Activated naive CD4-positive, alpha-beta T cell treated with anti-CD3 and anti-CD28 coated beads, Interleukin-2, amount 50 U/mL, for 24 hours (primary cell): ENCODE measurements at regions not wholly inside any gene's neighbourhood (a gene's known extent, or its start where the extent isn't known, plus 50 kb on each side); places are given as distances from the start of the nearest gene placed in this dataset.
"Not testable (repeated sequence)": the region's sequence is repeated elsewhere in the genome, so short reads cannot be mapped to it uniquely, and the experiment has no call there.

Experiments
- H3K27ac Mint-ChIP-seq: one replicate; pipeline ENCODE4 v1.8.0; 2021; ENCODE audit warnings: mild to moderate bottlenecking, mixed read lengths
- H3K27me3 Mint-ChIP-seq: one replicate; pipeline ENCODE4 v1.8.0; 2021; ENCODE audit warnings: mixed read lengths
- H3K36me3 Mint-ChIP-seq: one replicate; pipeline ENCODE4 v1.8.0; 2021; ENCODE audit warnings: mixed read lengths
- H3K4me1 Mint-ChIP-seq: one replicate; pipeline ENCODE4 v1.8.0; 2021; ENCODE audit warnings: mixed read lengths
- H3K4me3 Mint-ChIP-seq: one replicate; pipeline ENCODE4 v1.8.0; 2021; ENCODE audit warnings: mild to moderate bottlenecking, mixed read lengths
- H3K9me3 Mint-ChIP-seq: one replicate; pipeline ENCODE4 v1.8.0; 2021; ENCODE audit warnings: mixed read lengths

DNA sequence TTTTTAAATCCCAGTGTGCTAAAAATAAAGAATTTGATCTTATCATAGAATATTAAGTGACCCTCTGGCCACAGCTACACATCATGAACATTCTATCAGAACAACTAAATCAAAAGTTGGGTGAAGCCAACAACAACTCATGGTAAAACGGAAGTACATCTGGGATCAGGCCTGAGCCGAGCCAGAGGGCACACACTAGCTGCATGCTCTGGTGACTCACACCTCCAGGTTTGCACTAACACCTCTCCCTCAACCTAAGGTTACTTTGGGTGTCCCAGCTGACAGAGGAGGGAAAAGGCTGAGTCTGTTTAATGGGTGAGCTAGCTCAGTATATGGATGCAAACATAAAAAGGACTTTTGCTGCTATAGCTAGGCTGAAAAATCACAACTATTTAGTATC lies 281.6 kb downstream of the HGF start:
- Mint-ChIP-seq H3K27ac (no peak overlapping the region), H3K36me3 (no peaks in the 10 kb centered on the region), H3K27me3 (no peaks in the 10 kb centered on the region), H3K4me3 (no peak overlapping the region), H3K9me3 (no peaks in the 10 kb centered on the region), H3K4me1 (no peaks in the 10 kb centered on the region)

DNA sequence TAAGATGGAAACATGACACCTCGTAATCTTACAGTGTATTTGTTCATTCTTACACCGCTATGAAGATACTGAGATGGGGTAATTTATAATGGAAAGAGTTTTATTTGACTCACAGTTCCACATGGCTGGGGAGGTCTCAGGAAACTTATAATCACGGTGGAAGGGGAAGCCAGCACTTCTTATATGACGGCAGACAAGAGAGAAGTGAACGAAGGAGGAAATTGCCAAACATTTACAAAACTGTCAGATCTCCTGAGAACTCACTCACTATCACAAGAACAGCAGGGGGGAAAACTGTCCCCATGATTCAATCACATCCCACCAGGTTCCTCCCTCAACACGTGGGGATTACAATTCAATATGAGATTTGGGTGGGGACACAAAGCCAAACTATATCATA lies 282.3 kb downstream of the HGF start:
- H3K9me3 Mint-ChIP-seq, result no peaks in the 10 kb centered on the region
- H3K4me3 Mint-ChIP-seq, result no peak overlapping the region
- H3K27me3 Mint-ChIP-seq, result no peaks in the 10 kb centered on the region
- no peaks in the 10 kb centered on the region for H3K36me3 Mint-ChIP-seq
- H3K27ac Mint-ChIP-seq, result no peak overlapping the region
- H3K4me1 Mint-ChIP-seq, result no peaks in the 10 kb centered on the region

DNA sequence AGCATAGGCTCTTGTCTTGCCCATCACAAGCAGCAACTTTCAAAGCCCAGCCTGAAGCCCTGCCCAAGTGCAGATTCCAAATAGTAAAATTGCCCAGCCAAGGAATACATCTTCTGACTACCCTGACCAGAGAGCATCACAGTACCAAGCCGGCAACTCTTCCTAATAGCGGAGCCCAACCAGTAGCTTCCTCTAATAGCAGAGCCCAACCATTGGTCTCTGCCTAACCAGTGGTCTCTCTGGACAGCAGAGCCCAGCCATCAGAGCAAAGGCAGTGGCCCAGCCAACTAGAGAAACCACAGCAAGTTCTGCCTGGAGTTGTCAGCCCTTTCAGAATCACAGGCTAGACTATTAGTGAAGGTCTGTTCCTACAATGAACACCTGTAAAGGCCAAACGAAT lies 285.6 kb downstream of the HGF start:
- H3K9me3 Mint-ChIP-seq, result no peaks in the 10 kb centered on the region
- H3K27ac Mint-ChIP-seq, result no peak overlapping the region
- no peaks in the 10 kb centered on the region for H3K36me3 Mint-ChIP-seq
- no peaks in the 10 kb centered on the region for H3K27me3 Mint-ChIP-seq
- H3K4me1 Mint-ChIP-seq, result no peaks in the 10 kb centered on the region
- H3K4me3 Mint-ChIP-seq, result no peak overlapping the region

DNA sequence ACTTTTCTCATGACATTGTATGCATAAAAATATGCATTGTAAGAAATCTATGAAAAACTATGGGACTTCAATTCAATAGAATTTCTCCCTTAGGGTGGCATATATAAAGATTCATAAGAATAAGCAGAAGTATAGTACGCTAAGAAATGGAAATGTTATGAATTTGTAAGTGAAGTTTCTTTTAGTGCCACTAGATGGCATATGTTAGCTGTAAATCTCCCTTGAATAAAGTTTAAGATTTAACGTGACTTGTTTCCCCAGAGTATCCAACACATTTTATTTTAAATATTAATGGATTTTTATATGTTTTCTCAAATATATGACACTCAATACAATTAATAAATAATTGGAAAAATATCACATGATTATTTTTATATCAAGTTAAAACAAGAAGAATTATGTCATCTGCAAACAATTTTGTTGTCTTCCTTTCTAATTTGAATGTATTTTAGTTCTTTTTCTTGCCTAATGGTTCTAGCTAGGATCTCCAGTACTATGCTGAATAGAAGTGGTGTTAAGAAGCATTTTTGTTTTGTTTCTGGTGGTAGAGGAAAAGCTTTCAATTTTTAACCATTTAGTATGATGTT lies 287.2 kb downstream of the HGF start:
- Mint-ChIP-seq H3K4me1 (no peaks in the 10 kb centered on the region), H3K36me3 (no peaks in the 10 kb centered on the region), H3K27me3 (no peaks in the 10 kb centered on the region), H3K27ac (no peak overlapping the region), H3K9me3 (no peaks in the 10 kb centered on the region), H3K4me3 (no peak overlapping the region)

DNA sequence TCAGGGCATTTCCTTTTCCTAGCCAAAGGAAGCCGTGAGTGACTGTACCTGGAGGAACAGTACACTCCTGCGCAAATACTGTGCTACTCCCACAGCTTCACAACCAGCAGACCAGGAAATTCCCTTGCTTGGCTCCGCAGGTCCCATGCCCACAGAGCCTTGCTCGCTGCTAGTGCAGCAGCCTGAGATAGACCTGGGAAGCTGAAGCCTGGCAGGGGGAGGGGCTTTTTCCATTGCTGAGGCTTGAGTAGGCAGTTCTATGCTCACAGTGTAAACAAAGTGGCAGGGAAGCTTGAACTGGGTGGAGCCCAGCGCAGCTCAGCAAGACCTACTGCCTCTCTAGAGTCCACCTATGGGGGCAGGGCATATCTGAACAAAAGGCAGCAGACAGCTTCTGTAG lies 291.2 kb downstream of the HGF start:
- no peaks in the 10 kb centered on the region for H3K27me3 Mint-ChIP-seq
- no peaks in the 10 kb centered on the region for H3K36me3 Mint-ChIP-seq
- no peaks in the 10 kb centered on the region for H3K4me1 Mint-ChIP-seq
- H3K9me3 Mint-ChIP-seq, result no peaks in the 10 kb centered on the region
- no peak overlapping the region for H3K4me3 Mint-ChIP-seq
- no peak overlapping the region for H3K27ac Mint-ChIP-seq

DNA sequence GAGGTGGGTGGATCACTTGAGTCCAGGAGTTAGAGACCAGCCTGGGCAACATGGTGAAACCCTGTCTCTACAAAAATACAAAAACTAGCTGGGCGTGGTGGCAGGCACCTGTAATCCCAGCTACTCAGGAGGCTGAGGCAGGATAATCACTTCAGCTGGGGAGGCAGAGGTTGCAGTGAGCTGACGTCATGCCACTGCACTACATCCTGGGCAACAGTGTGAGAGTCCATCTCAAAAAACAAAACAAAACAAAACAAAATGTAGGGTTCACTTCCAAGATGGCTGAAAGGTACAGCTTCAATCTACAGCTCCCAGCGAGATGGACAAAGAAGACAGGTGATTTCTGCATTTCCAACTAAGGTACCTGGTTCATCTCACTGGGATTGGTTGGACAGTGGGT lies 291.6 kb downstream of the HGF start:
- not testable (repeated sequence) for H3K4me1 Mint-ChIP-seq, H3K36me3 Mint-ChIP-seq, H3K27ac Mint-ChIP-seq, H3K27me3 Mint-ChIP-seq, H3K9me3 Mint-ChIP-seq, H3K4me3 Mint-ChIP-seq

DNA sequence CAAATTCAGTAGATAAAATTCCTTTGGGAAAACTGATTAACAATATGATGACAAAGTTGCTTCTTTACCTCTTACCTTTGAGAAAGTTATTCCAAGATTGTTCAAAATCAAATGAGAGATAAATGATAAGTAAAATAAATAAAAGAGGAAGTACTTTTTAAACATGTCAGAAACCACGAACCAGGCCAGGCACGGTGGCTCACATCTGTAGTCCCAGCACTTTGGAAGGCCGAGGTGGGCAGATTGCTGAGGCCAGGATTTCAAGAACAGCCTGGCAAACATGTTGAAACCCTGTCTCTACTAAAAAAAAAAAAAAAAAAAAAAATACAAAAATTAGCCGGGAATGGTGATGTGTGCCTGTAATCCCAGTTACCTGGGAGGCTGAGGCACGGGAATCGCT lies 296.6 kb downstream of the HGF start:
- H3K36me3 Mint-ChIP-seq, result no peaks in the 10 kb centered on the region
- H3K9me3 Mint-ChIP-seq, result no peaks in the 10 kb centered on the region
- H3K4me1 Mint-ChIP-seq, result no peaks in the 10 kb centered on the region
- H3K27ac Mint-ChIP-seq, result no peak overlapping the region
- H3K4me3 Mint-ChIP-seq, result no peak overlapping the region
- no peaks in the 10 kb centered on the region for H3K27me3 Mint-ChIP-seq

DNA sequence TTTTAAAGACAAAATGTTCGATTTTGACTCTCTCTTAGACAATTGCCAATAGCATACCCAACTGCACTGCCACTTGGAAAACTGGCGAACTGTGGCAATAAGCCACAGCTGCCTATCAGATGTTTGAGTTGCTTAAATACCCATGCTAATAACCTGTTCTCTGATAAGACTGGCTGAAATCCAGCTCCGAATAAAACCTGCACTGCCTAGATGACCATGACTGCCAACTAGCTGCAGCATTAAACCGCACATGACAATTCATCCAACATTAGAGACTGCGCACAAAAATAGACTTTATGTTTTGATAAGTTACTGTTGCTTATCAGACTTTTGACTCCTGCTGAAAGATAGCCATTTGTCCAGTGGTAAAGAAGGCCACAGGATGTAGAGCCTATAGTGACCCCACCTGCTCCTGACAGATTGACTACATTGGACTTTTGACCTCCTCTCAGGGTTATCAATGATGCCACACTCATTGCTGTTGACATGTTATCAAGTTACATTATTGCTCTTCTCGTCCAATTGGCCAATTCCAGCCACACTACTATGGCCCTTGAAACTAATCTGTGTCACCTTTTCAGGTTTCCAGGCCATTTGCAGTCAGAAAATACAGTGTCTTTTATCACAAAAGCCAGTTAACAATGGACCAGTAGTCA lies 299.0 kb downstream of the HGF start:
- Mint-ChIP-seq H3K36me3 (no peaks in the 10 kb centered on the region), H3K4me1 (no peaks in the 10 kb centered on the region), H3K27ac (no peak overlapping the region), H3K4me3 (no peak overlapping the region), H3K27me3 (no peaks in the 10 kb centered on the region), H3K9me3 (no peaks in the 10 kb centered on the region)

DNA sequence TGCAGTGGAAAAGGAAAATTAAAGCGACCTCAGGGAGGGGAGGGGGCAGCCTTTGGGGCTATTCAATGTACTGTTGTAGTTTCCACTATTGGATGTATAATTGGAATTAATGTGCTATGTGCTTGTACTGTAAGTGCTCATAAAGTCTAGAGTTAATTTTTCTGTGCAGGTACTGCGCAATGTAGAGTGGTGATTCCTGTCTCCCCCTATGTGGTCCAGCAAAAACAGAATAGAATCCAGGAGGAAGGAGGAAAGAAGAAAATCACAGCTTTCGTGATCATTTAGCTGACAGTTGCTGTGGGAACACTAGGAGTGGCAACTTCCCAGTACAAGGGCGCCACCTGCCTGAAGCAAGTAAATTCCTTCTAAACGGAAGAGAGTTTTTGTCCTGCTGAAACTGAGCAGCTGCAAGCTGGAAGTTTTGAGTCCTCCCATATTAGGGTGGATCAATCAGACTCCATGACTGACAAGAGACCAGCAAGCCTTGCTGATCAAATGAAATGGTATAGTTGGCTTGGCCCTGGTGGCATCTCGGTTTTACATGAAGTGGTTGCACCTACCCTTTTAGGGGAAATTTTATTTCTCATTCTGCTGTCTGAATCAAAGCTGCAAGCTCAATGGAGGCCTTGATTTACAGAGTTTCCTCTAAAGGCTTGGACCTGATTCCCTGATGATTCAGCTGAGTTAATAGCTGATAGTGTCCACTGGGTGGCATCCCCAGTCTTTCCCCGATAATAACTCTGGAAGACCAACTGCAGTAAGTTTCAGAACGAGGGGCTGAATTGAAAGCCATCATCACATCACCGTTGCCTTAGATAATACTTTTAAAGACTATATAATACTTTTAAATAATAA lies 299.8 kb downstream of the HGF start:
- no peaks in the 10 kb centered on the region for H3K4me1 Mint-ChIP-seq
- no peaks in the 10 kb centered on the region for H3K36me3 Mint-ChIP-seq
- H3K27me3 Mint-ChIP-seq, result no peaks in the 10 kb centered on the region
- no peaks in the 10 kb centered on the region for H3K9me3 Mint-ChIP-seq
- no peak overlapping the region for H3K27ac Mint-ChIP-seq
- H3K4me3 Mint-ChIP-seq, result no peak overlapping the region

DNA sequence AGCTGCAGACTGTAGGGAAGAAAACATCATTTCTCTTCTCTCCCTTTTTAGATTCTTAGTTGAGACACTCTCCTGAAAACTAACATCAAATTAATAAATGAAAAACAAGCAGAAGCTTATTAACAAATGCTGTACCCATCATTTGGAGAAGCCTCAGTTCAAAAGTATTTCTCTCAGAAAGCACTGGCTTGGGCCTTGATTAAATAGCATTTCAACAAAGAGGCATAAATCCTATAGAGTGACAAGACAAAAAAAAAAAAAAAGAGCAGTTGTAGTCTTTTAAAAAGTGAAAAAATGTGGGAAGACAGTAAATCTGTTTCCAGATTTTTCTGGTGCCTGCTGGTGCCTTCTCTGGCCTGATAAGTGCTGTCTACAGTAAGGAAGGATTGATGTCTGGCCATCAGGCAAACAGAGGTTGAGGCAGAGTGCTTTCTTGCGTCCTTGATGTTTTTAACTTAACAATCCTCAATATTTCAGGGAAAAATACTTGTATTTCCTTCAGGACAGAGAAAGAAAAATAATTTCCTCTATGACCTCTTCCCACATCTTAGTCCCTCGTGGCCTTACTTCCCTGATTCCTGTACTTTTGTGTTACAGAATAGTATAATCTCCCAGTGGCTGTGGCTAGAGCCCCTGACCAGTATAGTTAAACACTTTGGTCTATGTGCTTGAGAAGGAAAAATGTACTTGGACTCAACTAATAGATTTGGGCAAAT lies 300.5 kb downstream of the HGF start:
- peaks cover 6% of the 10 kb centered on the region for H3K9me3 Mint-ChIP-seq
- H3K27ac Mint-ChIP-seq, result no peak overlapping the region
- H3K36me3 Mint-ChIP-seq, result no peaks in the 10 kb centered on the region
- H3K4me1 Mint-ChIP-seq, result no peaks in the 10 kb centered on the region
- H3K4me3 Mint-ChIP-seq, result no peak overlapping the region
- H3K27me3 Mint-ChIP-seq, result no peaks in the 10 kb centered on the region

DNA sequence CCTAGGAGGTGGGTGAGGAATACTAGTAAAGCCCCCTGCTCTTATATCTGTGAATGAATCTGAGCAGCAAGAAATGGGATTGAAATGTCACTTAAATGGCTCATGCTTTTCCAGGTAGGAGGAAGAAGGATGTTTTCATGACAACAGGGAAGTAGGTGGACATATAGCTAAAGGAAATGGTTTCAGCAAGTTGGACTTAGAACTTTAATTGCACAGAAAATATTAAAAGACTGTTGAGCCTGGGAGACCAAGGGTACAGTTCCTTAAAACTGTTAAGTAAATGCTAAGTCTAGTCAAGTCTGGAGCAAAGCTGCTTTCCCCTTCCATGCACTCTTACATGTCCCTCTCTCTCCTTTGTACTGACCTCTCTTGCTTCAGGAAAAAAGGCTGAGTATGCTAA lies 301.3 kb downstream of the HGF start:
- no peak overlapping the region for H3K4me3 Mint-ChIP-seq
- H3K4me1 Mint-ChIP-seq, result no peaks in the 10 kb centered on the region
- H3K36me3 Mint-ChIP-seq, result no peaks in the 10 kb centered on the region
- H3K9me3 Mint-ChIP-seq, result peaks cover 11% of the 10 kb centered on the region
- no peak overlapping the region for H3K27ac Mint-ChIP-seq
- no peaks in the 10 kb centered on the region for H3K27me3 Mint-ChIP-seq

DNA sequence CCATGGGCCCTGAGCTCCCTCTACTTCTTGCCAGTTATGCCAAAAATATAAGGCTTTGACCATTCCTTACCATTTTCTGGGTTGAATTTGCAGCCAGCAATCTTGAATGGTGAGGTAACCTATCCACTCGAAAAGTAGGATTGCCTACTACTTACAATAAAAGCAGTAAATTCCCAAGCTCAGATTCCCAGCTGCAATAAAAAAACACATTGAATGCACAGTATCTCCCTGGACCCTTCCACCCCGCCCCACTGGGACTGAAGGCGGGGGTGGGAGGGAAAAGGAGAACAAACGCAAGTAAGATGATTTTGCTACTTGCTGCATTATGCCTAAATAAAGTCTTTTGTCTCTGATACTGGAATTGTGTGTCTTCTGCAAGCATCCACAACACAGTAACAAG lies 301.9 kb downstream of the HGF start:
- peaks cover 11% of the 10 kb centered on the region for H3K9me3 Mint-ChIP-seq
- no peaks in the 10 kb centered on the region for H3K27me3 Mint-ChIP-seq
- H3K4me3 Mint-ChIP-seq, result no peak overlapping the region
- H3K27ac Mint-ChIP-seq, result no peak overlapping the region
- H3K36me3 Mint-ChIP-seq, result no peaks in the 10 kb centered on the region
- no peaks in the 10 kb centered on the region for H3K4me1 Mint-ChIP-seq

DNA sequence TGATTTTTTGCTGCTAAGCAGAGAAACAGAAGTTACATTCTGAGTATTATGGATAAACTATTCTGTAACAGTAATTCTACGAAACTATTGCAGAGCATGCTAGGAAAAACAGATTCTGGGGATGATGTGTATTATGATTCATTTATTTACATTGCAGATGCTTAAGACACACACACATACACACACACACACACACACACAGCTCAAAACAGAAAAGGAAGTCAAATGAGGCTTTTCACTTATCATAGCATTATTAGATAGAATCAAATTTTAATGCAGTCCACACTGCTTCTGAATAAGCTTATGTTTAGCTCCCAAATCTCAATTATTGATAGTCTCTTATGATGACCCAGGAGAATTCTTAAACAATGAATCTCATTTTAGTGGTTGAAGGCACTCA lies 307.2 kb downstream of the HGF start:
- Mint-ChIP-seq H3K27ac (no peak overlapping the region), H3K4me1 (no peaks in the 10 kb centered on the region), H3K36me3 (no peaks in the 10 kb centered on the region), H3K9me3 (peaks cover 11% of the 10 kb centered on the region), H3K4me3 (no peak overlapping the region), H3K27me3 (no peaks in the 10 kb centered on the region)

DNA sequence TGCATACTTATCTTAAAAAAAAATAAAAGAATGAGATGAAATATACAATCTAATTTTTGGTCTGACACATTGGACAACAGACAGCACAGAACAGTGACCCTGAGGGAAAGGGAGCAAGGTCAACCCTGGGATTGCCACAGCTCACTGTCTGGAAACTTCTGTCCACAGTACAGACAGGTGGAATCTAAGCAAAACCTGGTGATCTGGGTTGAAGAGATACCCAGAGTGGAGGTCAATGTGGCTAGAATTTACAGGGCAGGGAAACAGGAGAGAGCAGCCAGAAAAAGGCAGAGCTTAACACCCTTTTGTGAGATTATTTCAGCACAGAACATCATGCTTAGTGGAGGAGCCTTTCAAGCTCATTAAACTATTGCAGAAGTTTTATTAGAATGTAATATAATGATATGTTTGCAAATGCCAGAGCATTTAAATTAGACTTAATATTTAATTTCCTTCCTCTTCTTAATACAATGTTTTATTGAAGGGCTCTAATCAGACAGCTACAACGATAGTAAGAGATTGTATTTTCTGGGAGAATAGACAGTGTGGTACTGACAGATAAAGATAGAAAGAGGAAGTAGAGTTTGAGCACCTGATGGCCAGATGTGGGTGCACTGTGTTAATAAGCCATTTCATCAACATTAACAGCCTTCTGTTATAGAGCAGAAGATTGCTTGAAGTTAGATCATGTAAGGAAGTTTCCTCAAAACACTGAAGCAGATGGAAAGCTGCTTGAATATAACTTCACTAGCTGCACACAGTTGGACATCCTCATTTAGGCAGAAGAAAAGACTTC lies 309.4 kb downstream of the HGF start:
- H3K4me3 Mint-ChIP-seq, result no peak overlapping the region
- no peaks in the 10 kb centered on the region for H3K27me3 Mint-ChIP-seq
- no peaks in the 10 kb centered on the region for H3K4me1 Mint-ChIP-seq
- H3K9me3 Mint-ChIP-seq, result peaks cover 11% of the 10 kb centered on the region
- no peaks in the 10 kb centered on the region for H3K36me3 Mint-ChIP-seq
- no peak overlapping the region for H3K27ac Mint-ChIP-seq

DNA sequence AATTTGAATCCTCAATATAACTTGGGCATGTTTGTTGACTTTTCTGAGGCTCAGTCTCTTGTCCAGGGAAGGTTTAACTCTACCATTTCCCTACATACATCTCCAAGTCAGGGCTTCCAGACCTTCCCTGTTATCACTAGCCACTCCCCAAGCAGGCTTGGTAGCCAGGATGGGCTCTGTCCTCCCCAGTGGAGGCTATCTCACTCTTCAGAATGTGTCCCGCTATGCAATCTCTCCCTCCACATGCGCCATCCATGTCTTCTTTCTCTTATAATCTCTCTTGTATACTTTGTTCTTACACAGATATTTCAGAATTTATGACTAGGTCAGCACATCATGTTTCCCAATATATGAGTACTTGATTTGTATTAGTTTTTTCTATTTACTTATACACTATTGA lies 310.4 kb downstream of the HGF start:
- Mint-ChIP-seq H3K27ac (no peak overlapping the region), H3K4me3 (no peak overlapping the region), H3K4me1 (no peaks in the 10 kb centered on the region), H3K27me3 (no peaks in the 10 kb centered on the region), H3K36me3 (no peaks in the 10 kb centered on the region), H3K9me3 (peaks cover 7% of the 10 kb centered on the region)
